GM19452 (cell line): ENCODE measurements at regions not wholly inside any gene's neighbourhood (a gene's known extent, or its start where the extent isn't known, plus 50 kb on each side); places are given as distances from the start of the nearest gene placed in this dataset.
"Not testable (repeated sequence)": the region's sequence is repeated elsewhere in the genome, so short reads cannot be mapped to it uniquely, and the experiment has no call there.

Experiments
- ATAC-seq: cut with Tn5 transposase; IDR thresholded peaks from one replicate; pipeline ENCODE4 v1.9.1; 2021; ENCODE audit not compliant: unreplicated experiment

GRCh38 chr3:147471741-147472140 is 62.6 kb downstream of the ZIC1 start:
- ATAC-seq = no peak

GRCh38 chr3:147472846-147473245 is 63.7 kb downstream of the ZIC1 start:
- no peak for ATAC-seq

GRCh38 chr3:147483145-147483544 is 74.0 kb downstream of the ZIC1 start:
- no peak for ATAC-seq

- no peak for ATAC-seq
Measured at GRCh38 chr3:147483578-147483977, 74.4 kb downstream of the ZIC1 start.

- ATAC-seq = no peak
Measured at GRCh38 chr3:147493065-147493464, 83.9 kb downstream of the ZIC1 start.

- ATAC-seq = no peak
Measured at GRCh38 chr3:147493666-147494065, 84.5 kb downstream of the ZIC1 start.

- ATAC-seq = no peak
Measured at GRCh38 chr3:147497286-147497685, 88.1 kb downstream of the ZIC1 start.

- no peak for ATAC-seq
Measured at GRCh38 chr3:147507638-147508286, 98.6 kb downstream of the ZIC1 start.

GRCh38 chr3:147509448-147509847 is 100.3 kb downstream of the ZIC1 start:
- ATAC-seq = no peak

GRCh38 chr3:147513785-147514184 is 104.6 kb downstream of the ZIC1 start:
- ATAC-seq = no peak

- no peak for ATAC-seq
Measured at GRCh38 chr3:147514366-147515160, 105.4 kb downstream of the ZIC1 start.

GRCh38 chr3:147518465-147518864 is 109.3 kb downstream of the ZIC1 start:
- ATAC-seq = no peak

- no peak for ATAC-seq
Measured at GRCh38 chr3:147521646-147522045, 112.5 kb downstream of the ZIC1 start.

- ATAC-seq = not testable (repeated sequence)
Measured at GRCh38 chr3:147522780-147523179, 113.6 kb downstream of the ZIC1 start.

GRCh38 chr3:147529551-147529950 is 120.4 kb downstream of the ZIC1 start:
- ATAC-seq = no peak

- no peak for ATAC-seq
Measured at GRCh38 chr3:147538034-147538433, 128.9 kb downstream of the ZIC1 start.

- no peak for ATAC-seq
Measured at GRCh38 chr3:147540921-147541320, 131.8 kb downstream of the ZIC1 start.

- no peak for ATAC-seq
Measured at GRCh38 chr3:147544290-147544689, 135.1 kb downstream of the ZIC1 start.

- ATAC-seq = no peak
Measured at GRCh38 chr3:147551491-147551890, 142.3 kb downstream of the ZIC1 start.

GRCh38 chr3:147554332-147554731 is 145.2 kb downstream of the ZIC1 start:
- no peak for ATAC-seq

- ATAC-seq = no peak
Measured at GRCh38 chr3:147572970-147573340, 163.8 kb downstream of the ZIC1 start.

- ATAC-seq = no peak
Measured at GRCh38 chr3:147574621-147575020, 165.5 kb downstream of the ZIC1 start.

GRCh38 chr3:147575391-147575790 is 166.2 kb downstream of the ZIC1 start:
- no peak for ATAC-seq
